ENCODE measurements at regions not wholly inside any gene's neighbourhood (a gene's known extent, or its start where the extent isn't known, plus 50 kb on each side); places are given as distances from the start of the nearest gene placed in this dataset.

- no peak for DNase-seq (ENCODE audit: low read depth)
- H3K4me3 ChIP-seq (ENCODE audit: low read length), result no peak overlapping the region
- TF ChIP-seq CTCF (IDR thresholded peaks at IDR 0.05; ENCODE audit: insufficient read depth, low read depth, low read length, missing control alignments), result no peak
These were observed 365.9 kb upstream of the HS6ST1 start for GRCh38 chr2:128684523-128684922.

DNA sequence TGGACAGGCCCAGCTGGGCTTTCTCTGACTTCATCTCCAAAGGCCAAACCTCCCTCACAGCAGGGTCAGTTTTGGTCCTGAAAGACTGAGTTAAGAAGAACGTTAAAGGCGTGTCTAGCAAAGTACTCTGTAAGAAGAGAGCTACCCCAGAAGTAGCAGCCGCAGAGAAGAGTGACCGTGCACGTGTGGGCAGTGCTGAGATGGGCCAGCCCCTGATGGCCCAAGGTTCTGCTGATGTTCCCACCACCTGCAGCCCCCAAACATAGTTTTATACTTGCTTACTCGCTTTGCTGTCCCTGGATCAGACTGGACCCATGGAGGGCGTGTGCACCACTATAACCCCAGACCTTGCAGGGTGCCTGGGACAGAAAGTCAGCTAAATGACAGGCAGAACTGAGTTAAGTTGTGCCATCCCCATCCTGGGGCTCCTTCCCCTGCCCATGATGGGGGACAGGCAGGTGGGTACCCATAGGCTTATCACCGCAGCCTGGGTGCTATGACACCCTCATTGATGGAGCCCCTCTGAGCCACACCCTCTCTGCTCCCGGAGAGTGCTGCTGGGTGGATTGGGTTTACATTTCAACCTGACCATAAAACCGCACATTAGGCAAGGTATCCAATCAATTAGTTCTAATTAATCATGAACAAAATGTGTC is 367.3 kb upstream of the HS6ST1 start:
- DNase-seq (ENCODE audit: low read depth), result no peak
- no peak overlapping the region for H3K4me3 ChIP-seq (ENCODE audit: low read length)
- TF ChIP-seq CTCF (IDR thresholded peaks at IDR 0.05; ENCODE audit: insufficient read depth, low read depth, low read length, missing control alignments), result no peak

DNA sequence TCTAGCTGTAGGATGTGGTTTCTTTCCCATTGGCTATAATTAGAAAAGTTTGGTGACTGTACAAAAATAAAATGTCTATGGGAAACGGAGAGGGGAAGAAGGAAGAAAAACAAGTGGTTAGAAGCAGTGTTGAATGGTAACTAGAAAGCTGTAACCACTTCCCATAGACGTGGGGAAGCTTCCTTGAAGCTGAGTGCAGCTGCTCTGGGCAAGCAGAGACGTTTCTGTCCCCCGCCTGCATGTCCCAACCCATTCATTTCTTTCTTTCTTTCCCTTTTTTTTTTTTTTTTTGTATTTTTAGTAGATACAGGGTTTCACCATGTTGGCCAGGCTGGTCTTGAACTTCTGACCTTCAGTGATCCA is 367.8 kb upstream of the HS6ST1 start:
- no peak for TF ChIP-seq CTCF (IDR thresholded peaks at IDR 0.05; ENCODE audit: insufficient read depth, low read depth, low read length, missing control alignments)
- DNase-seq (ENCODE audit: low read depth), result no peak
- H3K4me3 ChIP-seq (ENCODE audit: low read length), result no peak overlapping the region

GRCh38 chr2:128686881-128687555 is 368.4 kb upstream of the HS6ST1 start:
- DNase-seq (ENCODE audit: low read depth), result no peak
- no peak for TF ChIP-seq CTCF (IDR thresholded peaks at IDR 0.05; ENCODE audit: insufficient read depth, low read depth, low read length, missing control alignments)
- H3K4me3 ChIP-seq (ENCODE audit: low read length), result no peak overlapping the region

DNA sequence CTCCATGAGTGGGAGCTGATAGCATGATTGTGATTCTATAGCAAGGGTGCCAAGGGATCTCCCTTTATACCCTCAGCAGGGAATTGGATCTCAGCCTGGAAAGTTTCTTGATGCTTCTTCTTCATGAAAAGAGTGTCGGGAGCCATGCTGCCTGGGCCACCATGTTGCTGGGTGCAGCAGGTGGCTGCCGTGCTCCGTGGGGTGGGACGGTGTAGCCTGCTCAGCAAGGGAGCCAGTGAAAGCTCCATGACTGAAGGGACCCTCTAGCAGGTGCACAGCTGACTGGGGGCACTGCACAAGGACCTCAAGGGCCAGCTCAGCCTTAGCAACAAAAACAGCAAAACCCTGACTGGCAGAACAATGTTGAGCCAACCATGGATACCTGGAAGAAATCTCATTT is 368.9 kb upstream of the HS6ST1 start:
- no peak for TF ChIP-seq CTCF (IDR thresholded peaks at IDR 0.05; ENCODE audit: insufficient read depth, low read depth, low read length, missing control alignments)
- no peak overlapping the region for H3K4me3 ChIP-seq (ENCODE audit: low read length)
- DNase-seq (ENCODE audit: low read depth), result no peak

DNA sequence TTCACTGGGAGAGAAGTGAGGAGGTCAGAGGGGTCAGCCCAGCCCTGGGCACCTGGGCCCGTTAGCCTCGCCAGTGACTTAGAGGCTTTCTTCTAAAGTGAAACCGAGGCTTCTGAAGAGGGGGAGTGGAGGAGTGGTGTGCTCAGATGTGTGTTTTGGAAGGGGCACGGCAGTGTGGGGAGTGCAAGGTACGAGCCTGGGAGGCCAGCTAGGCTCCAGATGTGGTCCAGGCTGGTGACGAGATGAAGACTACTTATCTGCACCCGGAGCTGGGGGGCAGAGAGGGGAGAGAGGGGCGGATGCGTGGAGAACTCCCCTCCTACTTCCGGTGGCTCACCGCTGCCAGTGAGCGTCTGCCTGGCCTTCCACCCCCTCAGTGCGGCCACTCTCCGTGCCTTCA is 371.3 kb upstream of the HS6ST1 start:
- TF ChIP-seq CTCF (IDR thresholded peaks at IDR 0.05; ENCODE audit: insufficient read depth, low read depth, low read length, missing control alignments), result no peak
- no peak for DNase-seq (ENCODE audit: low read depth)
- H3K4me3 ChIP-seq (ENCODE audit: low read length), result no peak overlapping the region

DNA sequence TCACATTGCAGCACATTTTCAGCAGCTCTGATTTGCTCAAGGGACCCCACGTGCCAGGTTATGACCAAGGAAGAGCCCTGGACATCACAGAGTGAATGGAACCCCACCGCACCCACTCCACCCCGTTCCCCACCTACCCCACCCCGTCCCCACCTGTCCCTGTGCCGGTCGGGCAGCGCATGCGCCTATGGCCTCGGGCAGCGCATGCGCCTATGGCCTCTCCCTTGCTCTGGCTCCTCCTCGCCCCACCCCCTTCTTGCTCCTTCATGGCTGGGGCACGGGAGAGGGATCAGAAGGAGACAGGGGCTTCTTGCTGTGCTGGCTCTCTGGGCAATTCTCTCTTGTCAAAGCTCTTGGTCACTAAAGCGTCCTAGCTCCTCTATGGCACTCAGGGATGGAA is 371.8 kb upstream of the HS6ST1 start:
- H3K4me3 ChIP-seq (ENCODE audit: low read length), result no peak overlapping the region
- DNase-seq (ENCODE audit: low read depth), result no peak
- TF ChIP-seq CTCF (IDR thresholded peaks at IDR 0.05; ENCODE audit: insufficient read depth, low read depth, low read length, missing control alignments), result no peak

Data from epithelial cell of esophagus (primary cell).